Stimulated activated CD8-positive, alpha-beta memory T cell treated with anti-CD3 and anti-CD28 coated beads, Interleukin-2, amount 100 ng/mL, for 48 hours (primary cell): ENCODE measurements at regions not wholly inside any gene's neighbourhood (a gene's known extent, or its start where the extent isn't known, plus 50 kb on each side); places are given as distances from the start of the nearest gene placed in this dataset.

Experiments used
- DNase-seq, 2 donors: peaks; one replicate each; pipeline ENCODE4 v3.0.0-alpha.2; 2020; ENCODE audit warnings: low read depth in 2 of 2

- DNase-seq, result no peak
Measured at GRCh38 chr18:72360634-72361033, 183.5 kb downstream of the CBLN2 start.

- no peak for DNase-seq
Measured at GRCh38 chr18:72342933-72343332, 201.2 kb downstream of the CBLN2 start.

GRCh38 chr18:72339976-72340375 is 204.2 kb downstream of the CBLN2 start:
- DNase-seq, result no peak

GRCh38 chr18:72336786-72337185 is 207.4 kb downstream of the CBLN2 start:
- no peak for DNase-seq

GRCh38 chr18:72329533-72329932 is 214.6 kb downstream of the CBLN2 start:
- DNase-seq, result no peak

- no peak for DNase-seq
Measured at GRCh38 chr18:72325307-72325706, 218.8 kb downstream of the CBLN2 start.

- DNase-seq, result no peak
Measured at GRCh38 chr18:72324677-72325076, 219.5 kb downstream of the CBLN2 start.

GRCh38 chr18:72316497-72316896 is 227.6 kb downstream of the CBLN2 start:
- no peak for DNase-seq

GRCh38 chr18:72283148-72283925 is 260.8 kb downstream of the CBLN2 start:
- DNase-seq, result no peak

GRCh38 chr18:72273025-72273424 is 271.1 kb downstream of the CBLN2 start:
- DNase-seq, result no peak

GRCh38 chr18:72261590-72261989 is 282.6 kb downstream of the CBLN2 start:
- DNase-seq, result no peak

- DNase-seq, result no peak
Measured at GRCh38 chr18:72246076-72246475, 298.1 kb downstream of the CBLN2 start.

- no peak for DNase-seq
Measured at GRCh38 chr18:72235422-72235821, 308.7 kb downstream of the CBLN2 start.

GRCh38 chr18:72233106-72233505 is 311.0 kb downstream of the CBLN2 start:
- no peak for DNase-seq

- DNase-seq, result no peak
Measured at GRCh38 chr18:72232644-72233043, 311.5 kb downstream of the CBLN2 start.

GRCh38 chr18:72225958-72226357 is 318.2 kb downstream of the CBLN2 start:
- no peak for DNase-seq

GRCh38 chr18:72223733-72224132 is 320.4 kb downstream of the CBLN2 start:
- no peak for DNase-seq

GRCh38 chr18:72208920-72209676 is 335.0 kb downstream of the CBLN2 start:
- no peak for DNase-seq

- no peak for DNase-seq
Measured at GRCh38 chr18:72207280-72207679, 336.9 kb downstream of the CBLN2 start.

GRCh38 chr18:72206814-72207213 is 337.3 kb downstream of the CBLN2 start:
- no peak for DNase-seq

GRCh38 chr18:72201032-72201431 is 343.1 kb downstream of the CBLN2 start:
- no peak for DNase-seq

- DNase-seq, result no peak
Measured at GRCh38 chr18:72197591-72197990, 346.6 kb downstream of the CBLN2 start.

- DNase-seq, result no peak
Measured at GRCh38 chr18:72194072-72194471, 350.1 kb downstream of the CBLN2 start.
